HFF-Myc (cell line): ENCODE measurements at regions not wholly inside any gene's neighbourhood (a gene's known extent, or its start where the extent isn't known, plus 50 kb on each side); places are given as distances from the start of the nearest gene placed in this dataset.

Experiments
- DNase-seq: peaks from one replicate; pipeline ENCODE4 v3.0.0-alpha.2; 2011; ENCODE audit warnings: low read depth; ENCODE audit errors: extremely low read depth
- H3K4me3 ChIP-seq: replicated peaks from 2 replicates; pipeline ENCODE4 v1.5.1; 2011; ENCODE audit warnings: low read depth, mild to moderate bottlenecking, control low read depth, low read length
- TF ChIP-seq, protein P1 (sequence below): IDR thresholded peaks from 2 replicates; pipeline ENCODE4 v1.5.1; 2012; ENCODE audit warnings: mild to moderate bottlenecking, low read depth, low read length, control low read depth; ENCODE audit errors: missing control alignments

GRCh38 chrX:46447384-46447783, 97.8 kb downstream of the ZNF674 start:
- peak overlapping the region; percentile 52 for H3K4me3 ChIP-seq
- no peak for DNase-seq
- TF ChIP-seq, protein P1, sequence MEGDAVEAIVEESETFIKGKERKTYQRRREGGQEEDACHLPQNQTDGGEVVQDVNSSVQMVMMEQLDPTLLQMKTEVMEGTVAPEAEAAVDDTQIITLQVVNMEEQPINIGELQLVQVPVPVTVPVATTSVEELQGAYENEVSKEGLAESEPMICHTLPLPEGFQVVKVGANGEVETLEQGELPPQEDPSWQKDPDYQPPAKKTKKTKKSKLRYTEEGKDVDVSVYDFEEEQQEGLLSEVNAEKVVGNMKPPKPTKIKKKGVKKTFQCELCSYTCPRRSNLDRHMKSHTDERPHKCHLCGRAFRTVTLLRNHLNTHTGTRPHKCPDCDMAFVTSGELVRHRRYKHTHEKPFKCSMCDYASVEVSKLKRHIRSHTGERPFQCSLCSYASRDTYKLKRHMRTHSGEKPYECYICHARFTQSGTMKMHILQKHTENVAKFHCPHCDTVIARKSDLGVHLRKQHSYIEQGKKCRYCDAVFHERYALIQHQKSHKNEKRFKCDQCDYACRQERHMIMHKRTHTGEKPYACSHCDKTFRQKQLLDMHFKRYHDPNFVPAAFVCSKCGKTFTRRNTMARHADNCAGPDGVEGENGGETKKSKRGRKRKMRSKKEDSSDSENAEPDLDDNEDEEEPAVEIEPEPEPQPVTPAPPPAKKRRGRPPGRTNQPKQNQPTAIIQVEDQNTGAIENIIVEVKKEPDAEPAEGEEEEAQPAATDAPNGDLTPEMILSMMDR = no peak

DNA sequence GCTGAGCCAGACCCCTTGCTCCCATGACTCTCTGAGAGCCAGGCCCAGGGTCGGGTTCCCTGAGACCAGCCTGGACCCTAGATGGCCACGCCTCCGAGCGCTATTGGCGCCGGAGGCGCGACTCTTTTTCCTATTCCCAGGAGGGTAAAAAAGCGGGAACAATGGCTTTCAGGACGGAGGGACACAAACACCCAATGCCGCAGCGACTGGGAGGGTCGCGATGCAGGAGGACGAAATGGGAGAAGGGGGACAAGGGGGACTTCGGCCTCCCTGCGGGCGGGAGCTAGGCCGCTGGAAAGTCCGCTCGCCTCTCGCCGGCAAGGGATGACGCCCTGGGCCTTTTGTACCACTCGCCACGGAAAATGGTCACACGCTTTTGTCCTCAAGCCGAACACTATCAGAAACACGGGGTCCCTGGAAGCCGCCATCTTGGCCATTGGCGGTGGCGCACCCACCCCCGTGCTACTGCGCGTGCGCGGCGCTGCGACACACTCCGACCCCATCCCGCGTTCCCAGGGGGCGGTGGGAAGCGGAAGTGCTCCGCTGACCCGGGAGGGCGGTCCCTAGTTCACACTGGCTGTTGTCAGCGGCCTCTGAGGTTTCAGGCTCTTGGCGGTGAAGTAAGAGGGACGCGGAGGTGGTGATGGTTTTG, 98.4 kb downstream of the ZNF674 start:
- peak overlapping the region; percentile 52 for H3K4me3 ChIP-seq
- TF ChIP-seq, protein P1 = no peak
- peak; percentile 35 for DNase-seq

DNA sequence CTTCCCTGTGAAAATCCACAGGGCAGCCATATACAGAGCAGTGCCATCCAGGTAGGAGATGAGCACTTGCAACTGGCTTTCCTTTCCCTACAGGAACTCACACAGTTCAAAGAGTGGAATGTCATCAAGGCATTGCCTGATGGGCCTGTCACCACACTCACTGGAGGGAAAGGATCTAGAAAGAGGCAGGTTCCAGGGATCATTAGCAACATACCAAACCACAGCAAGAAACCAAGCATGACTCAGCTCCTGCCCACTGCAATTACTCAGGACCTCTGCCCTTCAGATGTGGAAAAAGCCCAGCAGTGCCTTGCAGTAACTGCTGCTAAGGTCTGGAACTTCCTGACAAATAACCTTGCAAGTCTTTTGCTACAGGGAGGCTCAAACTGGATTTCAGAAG, 101.2 kb downstream of the ZNF674 start:
- TF ChIP-seq, protein P1 = no peak
- DNase-seq = peak; percentile 75
- H3K4me3 ChIP-seq = no peak overlapping the region

DNA sequence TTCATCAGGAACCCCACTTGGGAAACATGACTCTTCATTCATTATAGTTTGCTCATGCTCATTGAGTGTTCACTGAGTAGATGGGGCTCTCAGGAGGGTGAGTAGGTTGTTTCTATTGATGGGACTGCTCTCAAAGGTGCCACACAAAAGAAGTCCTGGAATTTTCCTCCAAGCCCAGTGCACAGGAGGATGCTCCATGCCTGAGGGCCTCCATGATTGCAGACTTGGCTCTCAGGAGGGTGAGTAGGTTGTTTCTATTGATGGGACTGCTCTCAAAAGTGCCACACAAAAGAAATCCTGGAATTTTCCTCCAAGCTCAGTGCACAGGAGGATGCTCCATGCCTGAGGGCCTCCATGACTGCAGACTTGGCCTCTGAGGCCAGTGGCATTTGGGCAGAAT, 108.5 kb downstream of the ZNF674 start:
- DNase-seq = no peak
- no peak overlapping the region for H3K4me3 ChIP-seq
- TF ChIP-seq, protein P1 = no peak

DNA sequence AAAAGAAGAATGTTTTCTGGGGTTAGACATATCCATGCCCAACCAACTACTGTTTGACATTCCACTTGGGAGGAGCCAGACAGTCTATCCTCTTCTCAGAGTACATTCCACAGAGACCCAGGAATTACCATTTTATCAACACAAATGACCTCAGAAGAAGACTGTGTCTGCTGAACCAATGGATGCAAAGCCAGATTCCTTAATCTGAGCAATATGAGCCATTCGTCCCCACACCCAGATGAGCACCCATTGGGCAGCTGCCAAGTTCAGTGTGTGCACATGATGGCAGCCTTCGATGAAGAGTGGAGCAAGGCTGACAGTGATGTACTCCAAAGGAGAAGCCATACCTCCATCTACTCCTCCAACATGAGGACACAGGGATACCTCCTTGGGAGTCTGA, 111.3 kb downstream of the ZNF674 start:
- H3K4me3 ChIP-seq = no peak overlapping the region
- DNase-seq = no peak
- TF ChIP-seq, protein P1 = no peak

DNA sequence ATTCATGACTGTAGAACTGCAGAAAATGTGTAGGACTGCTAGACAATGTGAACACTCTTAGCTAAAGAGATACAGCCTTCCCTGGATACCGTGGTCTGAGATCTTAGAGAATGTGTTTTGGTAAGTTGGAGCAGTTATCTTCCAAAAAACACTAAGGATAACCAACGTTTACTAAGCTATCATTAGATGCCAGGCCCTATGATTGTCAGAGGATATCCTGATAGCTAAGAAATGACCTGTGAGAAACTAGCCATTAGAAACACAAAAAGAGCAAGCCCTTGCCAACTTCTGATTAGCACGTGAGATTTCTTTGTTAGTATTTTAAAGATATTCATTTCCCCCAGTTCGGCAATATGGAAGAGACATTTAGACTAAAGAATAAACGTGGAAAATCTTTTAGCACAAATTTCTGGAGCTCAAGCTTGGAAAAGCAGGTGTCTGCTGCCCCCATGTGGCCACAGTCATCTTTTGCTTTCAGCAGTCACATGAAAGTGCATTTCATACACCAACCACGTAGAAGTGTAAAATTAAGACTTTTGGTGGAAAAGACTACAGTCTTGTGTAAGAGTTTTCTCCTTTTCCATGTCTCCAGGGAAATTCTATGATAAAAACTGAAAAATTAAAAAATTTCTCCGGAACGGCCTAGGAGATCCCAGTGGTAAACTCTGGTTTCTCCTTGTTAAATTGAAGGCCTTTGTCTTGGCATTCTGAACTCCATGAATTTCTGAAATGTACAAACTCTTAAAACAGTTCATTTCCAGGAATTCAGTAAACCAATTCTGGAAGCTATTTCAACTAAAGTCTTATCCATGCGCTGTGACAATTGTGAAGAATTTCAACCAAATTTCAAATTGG, 136.4 kb downstream of the ZNF674 start:
- TF ChIP-seq, protein P1 = peak; percentile 69
- DNase-seq = peak; percentile 29

More for the DNA sequence above, 136.4 kb downstream of the ZNF674 start:
- no peak overlapping the region for H3K4me3 ChIP-seq
